ENCODE measurements at regions not wholly inside any gene's neighbourhood (a gene's known extent, or its start where the extent isn't known, plus 50 kb on each side); places are given as distances from the start of the nearest gene placed in this dataset.

- TF ChIP-seq CTCF (IDR thresholded peaks at IDR 0.05) (no peak), POLR2A (IDR thresholded peaks at IDR 0.05) (no peak), EP300 (IDR thresholded peaks at IDR 0.05) (no peak), POLR2AphosphoS5 (IDR thresholded peaks at IDR 0.05) (no peak)
Observed at GRCh38 chr3:80239301-80239700, 471.5 kb upstream of the ROBO1 start.

All from gastroesophageal sphincter (tissue), 3 donors.